Adrenal gland (tissue), 5 donors: ENCODE measurements at regions not wholly inside any gene's neighbourhood (a gene's known extent, or its start where the extent isn't known, plus 50 kb on each side); places are given as distances from the start of the nearest gene placed in this dataset.

Source experiments
- POLR2A ChIP-seq, 2 donors: fragments of 450-650 bp; IDR thresholded peaks; one replicate each; pipeline ENCODE4 v1.6.1; 2017; ENCODE audit warnings: antibody characterized with exemption in 2 of 2, mild to moderate bottlenecking in 2 of 2, moderate library complexity in 1 of 2
- TF ChIP-seq, protein P1 (sequence below), 6 experiments: fragments of 450-650 bp in 4 of 6; fragments of 200-600 bp in 2 of 6; sonication (generic) in 1 of 6; IDR thresholded peaks; 1 replicate in 5 of 6; 2 replicates in 1 of 6; pipeline versions ENCODE4 v1.5.1 to v1.8.0; 2016 to 2021; ENCODE audit warnings: antibody characterized with exemption in 6 of 6, mild to moderate bottlenecking in 2 of 6, moderate library complexity in 1 of 6
- donor health status: DM: no; HTN: no; CAD: no.

DNA sequence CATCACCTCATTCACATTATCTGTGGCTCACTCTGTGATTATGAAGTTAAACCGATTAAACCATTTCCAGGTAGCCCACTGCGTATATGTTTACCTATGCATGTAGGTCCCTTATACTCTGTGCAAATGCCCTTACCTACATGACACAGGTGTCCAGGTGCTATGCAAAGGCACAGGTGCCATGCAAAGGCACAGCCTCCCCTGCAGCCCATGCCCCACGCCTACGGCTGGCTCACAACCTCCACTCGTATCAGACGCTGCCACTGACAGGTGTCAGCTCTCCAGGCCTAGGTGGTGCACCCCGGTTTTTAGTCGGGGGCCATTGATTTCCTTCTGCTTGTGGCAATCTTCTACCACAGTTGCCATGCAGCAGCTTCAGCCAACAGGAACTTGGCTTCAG lies 57.7 kb upstream of the IRX1 start:
- TF ChIP-seq, protein P1, sequence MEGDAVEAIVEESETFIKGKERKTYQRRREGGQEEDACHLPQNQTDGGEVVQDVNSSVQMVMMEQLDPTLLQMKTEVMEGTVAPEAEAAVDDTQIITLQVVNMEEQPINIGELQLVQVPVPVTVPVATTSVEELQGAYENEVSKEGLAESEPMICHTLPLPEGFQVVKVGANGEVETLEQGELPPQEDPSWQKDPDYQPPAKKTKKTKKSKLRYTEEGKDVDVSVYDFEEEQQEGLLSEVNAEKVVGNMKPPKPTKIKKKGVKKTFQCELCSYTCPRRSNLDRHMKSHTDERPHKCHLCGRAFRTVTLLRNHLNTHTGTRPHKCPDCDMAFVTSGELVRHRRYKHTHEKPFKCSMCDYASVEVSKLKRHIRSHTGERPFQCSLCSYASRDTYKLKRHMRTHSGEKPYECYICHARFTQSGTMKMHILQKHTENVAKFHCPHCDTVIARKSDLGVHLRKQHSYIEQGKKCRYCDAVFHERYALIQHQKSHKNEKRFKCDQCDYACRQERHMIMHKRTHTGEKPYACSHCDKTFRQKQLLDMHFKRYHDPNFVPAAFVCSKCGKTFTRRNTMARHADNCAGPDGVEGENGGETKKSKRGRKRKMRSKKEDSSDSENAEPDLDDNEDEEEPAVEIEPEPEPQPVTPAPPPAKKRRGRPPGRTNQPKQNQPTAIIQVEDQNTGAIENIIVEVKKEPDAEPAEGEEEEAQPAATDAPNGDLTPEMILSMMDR (IDR thresholded peaks at IDR 0.05): no peak
- no peak for TF ChIP-seq POLR2A (IDR thresholded peaks at IDR 0.05)
